ENCODE measurements at regions not wholly inside any gene's neighbourhood (a gene's known extent, or its start where the extent isn't known, plus 50 kb on each side); places are given as distances from the start of the nearest gene placed in this dataset.

DNA sequence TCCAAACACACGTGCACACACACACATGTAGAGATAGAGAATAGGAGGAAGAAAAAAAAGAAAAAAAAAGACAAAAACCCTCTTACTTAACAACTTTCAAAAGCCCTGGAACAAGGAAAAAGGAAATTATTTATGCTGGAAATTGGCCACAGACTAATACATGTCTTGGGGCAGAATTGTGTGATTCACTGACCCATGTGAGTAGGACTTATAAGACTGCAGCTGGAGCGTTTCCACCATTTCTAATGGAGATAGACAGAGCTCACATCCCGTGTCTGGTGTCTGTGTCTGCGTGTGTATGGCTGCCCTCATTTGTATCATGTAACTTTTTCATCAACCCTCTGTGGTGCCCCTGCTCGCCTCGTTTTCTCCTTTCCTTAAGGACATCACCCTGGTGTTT is 99.8 kb upstream of the PDE10A start:
- WGBS (ENCODE audit: insufficient coverage): 90% methylated on average over 3 of the region's 6 CpGs
- H3K9me3 Mint-ChIP-seq: peaks cover 6 to 20% (median 9%) of the 10 kb centered on the region in 7 donors

DNA sequence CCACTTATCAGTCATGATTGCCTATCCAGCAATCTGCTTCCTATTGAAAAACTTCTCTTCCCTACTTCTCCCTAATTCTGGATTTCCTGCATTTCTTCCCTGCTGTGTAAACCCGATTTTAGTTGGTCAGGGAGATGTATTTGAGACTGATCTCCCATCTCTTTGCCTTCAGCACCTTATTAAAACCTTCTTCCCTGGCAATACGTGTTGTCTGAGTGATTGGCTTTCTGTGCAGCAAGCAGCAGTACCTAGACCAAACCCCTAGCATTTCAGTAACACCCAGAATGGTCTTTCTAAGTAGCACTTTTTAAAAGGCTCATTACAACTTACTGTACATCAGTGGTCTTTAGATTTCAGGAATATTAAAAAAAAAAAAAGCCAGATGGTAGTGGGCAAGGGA is 99.1 kb upstream of the PDE10A start:
- H3K27ac Mint-ChIP-seq: no peak overlapping the region
- no CpG with 5 or more reads among the region's 2 CpGs for WGBS (ENCODE audit: insufficient coverage)
- Histone ChIP-seq H4K20me1 (ENCODE audit: insufficient read depth, low read length) (no peaks in the 10 kb centered on the region), H3K79me2 (ENCODE audit: insufficient read depth, low read length) (no peaks in the 10 kb centered on the region), H2AFZ (ENCODE audit: insufficient read depth, low read depth, low read length, poor library complexity, severe bottlenecking) (no peak overlapping the region), H3K4me1 (ENCODE audit: control insufficient read depth in 1 of 2, insufficient read depth in 2 of 2, low read length in 2 of 2) (no peaks in the 10 kb centered on the region), H3K27ac (ENCODE audit: low read depth in 1 of 2, low read length in 2 of 2) (no peak overlapping the region), H3K4me2 (replicated peaks; ENCODE audit: extremely low read depth, low read length, poor library complexity, severe bottlenecking) (no peak overlapping the region), H3K9me3 (replicated peaks in 1 of 2; ENCODE audit: control insufficient read depth in 1 of 2, insufficient read depth in 1 of 2, low read length in 2 of 2) (peaks cover 4 to 7% of the 10 kb centered on the region in 2 donors), H3K9ac (ENCODE audit: insufficient read depth, low read length, poor library complexity, severe bottlenecking) (no peak overlapping the region), H3K4me3 (replicated peaks in 1 of 3; ENCODE audit: low read depth in 2 of 3, low read length in 3 of 3) (no peak overlapping the region), H3K36me3 (replicated peaks in 1 of 2; ENCODE audit: control insufficient read depth in 1 of 2, insufficient read depth in 2 of 2, low read length in 2 of 2) (no peaks in the 10 kb centered on the region), H3K27me3 (ENCODE audit: control insufficient read depth in 2 of 2, insufficient read depth in 2 of 2, low read length in 2 of 2) (no peaks in the 10 kb centered on the region)
- H3K4me1 Mint-ChIP-seq: no peaks in the 10 kb centered on the region
- no peak overlapping the region for H3K4me3 Mint-ChIP-seq
- intact Hi-C loops (cut with micrococcal nuclease): no loop called here
- peaks cover 0 to 4% (median 3%) of the 10 kb centered on the region in 3 donors for H3K27me3 Mint-ChIP-seq (ENCODE audit: low read depth in 3 of 3)
- H3K36me3 Mint-ChIP-seq: no peaks in the 10 kb centered on the region
- TF ChIP-seq, protein P1, sequence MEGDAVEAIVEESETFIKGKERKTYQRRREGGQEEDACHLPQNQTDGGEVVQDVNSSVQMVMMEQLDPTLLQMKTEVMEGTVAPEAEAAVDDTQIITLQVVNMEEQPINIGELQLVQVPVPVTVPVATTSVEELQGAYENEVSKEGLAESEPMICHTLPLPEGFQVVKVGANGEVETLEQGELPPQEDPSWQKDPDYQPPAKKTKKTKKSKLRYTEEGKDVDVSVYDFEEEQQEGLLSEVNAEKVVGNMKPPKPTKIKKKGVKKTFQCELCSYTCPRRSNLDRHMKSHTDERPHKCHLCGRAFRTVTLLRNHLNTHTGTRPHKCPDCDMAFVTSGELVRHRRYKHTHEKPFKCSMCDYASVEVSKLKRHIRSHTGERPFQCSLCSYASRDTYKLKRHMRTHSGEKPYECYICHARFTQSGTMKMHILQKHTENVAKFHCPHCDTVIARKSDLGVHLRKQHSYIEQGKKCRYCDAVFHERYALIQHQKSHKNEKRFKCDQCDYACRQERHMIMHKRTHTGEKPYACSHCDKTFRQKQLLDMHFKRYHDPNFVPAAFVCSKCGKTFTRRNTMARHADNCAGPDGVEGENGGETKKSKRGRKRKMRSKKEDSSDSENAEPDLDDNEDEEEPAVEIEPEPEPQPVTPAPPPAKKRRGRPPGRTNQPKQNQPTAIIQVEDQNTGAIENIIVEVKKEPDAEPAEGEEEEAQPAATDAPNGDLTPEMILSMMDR (IDR thresholded peaks at IDR 0.05): no peak
- H3K9me3 Mint-ChIP-seq: peaks cover 4 to 20% (median 9%) of the 10 kb centered on the region in 7 donors
- DNase-seq: no peak

More for the DNA sequence above, 99.8 kb upstream of the PDE10A start:
- H4K20me1 ChIP-seq (ENCODE audit: insufficient read depth, low read length): no peaks in the 10 kb centered on the region
- no peak overlapping the region for H3K4me2 ChIP-seq (replicated peaks; ENCODE audit: extremely low read depth, low read length, poor library complexity, severe bottlenecking)
- H3K4me1 ChIP-seq (ENCODE audit: control insufficient read depth in 1 of 2, insufficient read depth in 2 of 2, low read length in 2 of 2): no peaks in the 10 kb centered on the region
- no peak overlapping the region for H2AFZ ChIP-seq (ENCODE audit: insufficient read depth, low read depth, low read length, poor library complexity, severe bottlenecking)
- TF ChIP-seq, protein P1 (IDR thresholded peaks at IDR 0.05): no peak
- H3K4me1 Mint-ChIP-seq: no peaks in the 10 kb centered on the region
- intact Hi-C loops (cut with micrococcal nuclease): no loop called here
- no peak overlapping the region for H3K4me3 Mint-ChIP-seq
- H3K9ac ChIP-seq (ENCODE audit: insufficient read depth, low read length, poor library complexity, severe bottlenecking): no peak overlapping the region
- no peak overlapping the region for H3K27ac Mint-ChIP-seq
- H3K9me3 ChIP-seq (replicated peaks in 1 of 2; ENCODE audit: control insufficient read depth in 1 of 2, insufficient read depth in 1 of 2, low read length in 2 of 2): peaks cover 4 to 7% of the 10 kb centered on the region in 2 donors
- H3K79me2 ChIP-seq (ENCODE audit: insufficient read depth, low read length): no peaks in the 10 kb centered on the region
- H3K27ac ChIP-seq (ENCODE audit: low read depth in 1 of 2, low read length in 2 of 2): no peak overlapping the region
- DNase-seq: no peak
- no peaks in the 10 kb centered on the region for H3K27me3 ChIP-seq (ENCODE audit: control insufficient read depth in 2 of 2, insufficient read depth in 2 of 2, low read length in 2 of 2)
- H3K4me3 ChIP-seq (replicated peaks in 1 of 3; ENCODE audit: low read depth in 2 of 3, low read length in 3 of 3): no peak overlapping the region
- H3K27me3 Mint-ChIP-seq (ENCODE audit: low read depth in 3 of 3): peaks cover 0 to 5% (median 3%) of the 10 kb centered on the region in 3 donors
- no peaks in the 10 kb centered on the region for H3K36me3 ChIP-seq (replicated peaks in 1 of 2; ENCODE audit: control insufficient read depth in 1 of 2, insufficient read depth in 2 of 2, low read length in 2 of 2)
- no peaks in the 10 kb centered on the region for H3K36me3 Mint-ChIP-seq
